ENCODE measurements at regions not wholly inside any gene's neighbourhood (a gene's known extent, or its start where the extent isn't known, plus 50 kb on each side); places are given as distances from the start of the nearest gene placed in this dataset.

GRCh38 chr17:5840811-5841446 is 229.2 kb upstream of the WSCD1 start:
- H3K36me3 ChIP-seq (ENCODE audit: control insufficient read depth, insufficient read depth, low read length), result no peaks in the 10 kb centered on the region
- TF ChIP-seq CTCF (IDR thresholded peaks at IDR 0.05; ENCODE audit: insufficient read depth, low read length, poor library complexity, severe bottlenecking), result no peak
- no peak overlapping the region for H3K4me3 ChIP-seq (ENCODE audit: low read depth, low read length)
- no peaks in the 10 kb centered on the region for H3K27me3 ChIP-seq (ENCODE audit: control insufficient read depth, insufficient read depth, low read length)
- no peak for DNase-seq (ENCODE audit: low read depth)

- H3K36me3 ChIP-seq (ENCODE audit: control insufficient read depth, insufficient read depth, low read length), result no peaks in the 10 kb centered on the region
- no peak overlapping the region for H3K4me3 ChIP-seq (ENCODE audit: low read depth, low read length)
- no peaks in the 10 kb centered on the region for H3K27me3 ChIP-seq (ENCODE audit: control insufficient read depth, insufficient read depth, low read length)
- TF ChIP-seq CTCF (IDR thresholded peaks at IDR 0.05; ENCODE audit: insufficient read depth, low read length, poor library complexity, severe bottlenecking), result no peak
- DNase-seq (ENCODE audit: low read depth), result no peak
Measured at GRCh38 chr17:5841862-5842261, 228.3 kb upstream of the WSCD1 start.

GRCh38 chr17:5843366-5844026 is 226.7 kb upstream of the WSCD1 start:
- H3K27me3 ChIP-seq (ENCODE audit: control insufficient read depth, insufficient read depth, low read length), result no peaks in the 10 kb centered on the region
- TF ChIP-seq CTCF (IDR thresholded peaks at IDR 0.05; ENCODE audit: insufficient read depth, low read length, poor library complexity, severe bottlenecking), result no peak

GRCh38 chr17:5846001-5846400 is 224.2 kb upstream of the WSCD1 start:
- DNase-seq (ENCODE audit: low read depth), result no peak
- Histone ChIP-seq H3K27me3 (ENCODE audit: control insufficient read depth, insufficient read depth, low read length) (no peaks in the 10 kb centered on the region), H3K4me3 (ENCODE audit: low read depth, low read length) (no peak overlapping the region), H3K36me3 (ENCODE audit: control insufficient read depth, insufficient read depth, low read length) (no peaks in the 10 kb centered on the region)
- no peak for TF ChIP-seq CTCF (IDR thresholded peaks at IDR 0.05; ENCODE audit: insufficient read depth, low read length, poor library complexity, severe bottlenecking)

More at GRCh38 chr17:5843366-5844026, 226.7 kb upstream of the WSCD1 start:
- no peak overlapping the region for H3K4me3 ChIP-seq (ENCODE audit: low read depth, low read length)
- DNase-seq (ENCODE audit: low read depth), result no peak
- H3K36me3 ChIP-seq (ENCODE audit: control insufficient read depth, insufficient read depth, low read length), result no peaks in the 10 kb centered on the region

- Histone ChIP-seq H3K4me3 (ENCODE audit: low read depth, low read length) (no peak overlapping the region), H3K27me3 (ENCODE audit: control insufficient read depth, insufficient read depth, low read length) (no peaks in the 10 kb centered on the region), H3K36me3 (ENCODE audit: control insufficient read depth, insufficient read depth, low read length) (no peaks in the 10 kb centered on the region)
- no peak for DNase-seq (ENCODE audit: low read depth)
- no peak for TF ChIP-seq CTCF (IDR thresholded peaks at IDR 0.05; ENCODE audit: insufficient read depth, low read length, poor library complexity, severe bottlenecking)
Measured at GRCh38 chr17:5854871-5855554, 215.2 kb upstream of the WSCD1 start.
